GM18502 (cell line): ENCODE measurements at regions not wholly inside any gene's neighbourhood (a gene's known extent, or its start where the extent isn't known, plus 50 kb on each side); places are given as distances from the start of the nearest gene placed in this dataset.
"Not testable (repeated sequence)": the region's sequence is repeated elsewhere in the genome, so short reads cannot be mapped to it uniquely, and the experiment has no call there.

Experiments used
- ATAC-seq: cut with Tn5 transposase; IDR thresholded peaks from one replicate; pipeline ENCODE4 v1.9.1; 2021; ENCODE audit warnings: mild to moderate bottlenecking; ENCODE audit not compliant: unreplicated experiment, poor library complexity

- not testable (repeated sequence) for ATAC-seq
Observed at GRCh38 chr16:76138056-76138455, 139.1 kb upstream of the CNTNAP4 start.

- no peak for ATAC-seq
Observed at GRCh38 chr16:76157629-76158028, 119.6 kb upstream of the CNTNAP4 start.

DNA sequence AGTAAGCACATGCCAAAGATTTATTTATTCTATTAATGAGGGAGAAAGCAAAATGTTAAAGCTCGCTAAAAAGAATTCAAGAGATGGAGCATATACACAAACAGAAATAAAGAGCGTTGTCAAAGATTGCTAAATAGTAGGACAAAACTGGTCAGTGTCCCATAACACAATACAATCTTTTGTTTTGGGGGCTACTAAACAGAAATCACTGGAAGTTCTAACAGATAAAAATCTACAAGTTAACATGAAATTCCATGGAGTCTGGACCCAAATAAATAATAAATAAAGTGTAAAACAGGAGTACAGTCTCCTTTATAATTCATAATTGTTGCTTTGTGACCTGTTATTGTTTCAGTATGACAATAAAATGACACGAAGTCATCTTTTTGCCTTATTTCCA lies 115.2 kb upstream of the CNTNAP4 start:
- ATAC-seq = no peak

- ATAC-seq = peak; percentile 71
Observed at GRCh38 chr16:76164970-76165558, 112.1 kb upstream of the CNTNAP4 start.

DNA sequence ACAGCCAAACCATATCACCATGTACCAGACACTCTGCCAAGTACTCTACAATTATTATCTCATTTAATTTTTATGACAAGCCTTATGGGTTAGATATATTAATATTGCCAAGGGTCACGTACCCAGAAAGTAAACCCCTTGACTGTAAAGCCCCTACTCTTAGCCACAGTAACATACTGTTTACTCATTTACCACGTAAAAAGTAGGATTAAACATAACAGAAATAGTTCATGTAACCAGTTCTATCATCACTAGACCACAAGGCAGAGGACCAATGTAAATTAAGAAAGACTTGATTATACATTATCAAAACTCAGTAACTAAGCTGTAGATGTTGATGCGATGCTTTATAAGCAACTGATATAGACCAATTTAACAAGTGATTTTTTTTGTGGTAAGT lies 101.5 kb upstream of the CNTNAP4 start:
- peak; percentile 22 for ATAC-seq

DNA sequence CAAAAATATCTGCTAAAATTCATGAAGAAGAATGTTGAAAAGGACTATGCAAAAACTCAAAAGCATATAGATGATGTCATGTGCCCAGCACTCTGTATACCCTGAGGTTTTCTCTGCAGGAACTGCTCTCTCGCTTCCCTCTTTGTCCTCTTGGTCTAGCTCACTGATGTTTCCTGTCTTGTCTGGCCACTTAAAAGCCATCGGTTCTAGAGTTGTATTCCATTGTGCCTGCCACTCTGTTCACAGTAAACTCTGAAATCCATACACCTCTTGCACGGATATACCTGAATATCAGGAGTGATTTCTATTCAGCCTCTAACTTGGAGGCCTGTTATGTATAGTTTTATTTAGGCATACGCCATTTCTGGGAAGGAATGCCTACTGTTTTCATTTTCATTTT lies 101.0 kb upstream of the CNTNAP4 start:
- peak; percentile 87 for ATAC-seq

DNA sequence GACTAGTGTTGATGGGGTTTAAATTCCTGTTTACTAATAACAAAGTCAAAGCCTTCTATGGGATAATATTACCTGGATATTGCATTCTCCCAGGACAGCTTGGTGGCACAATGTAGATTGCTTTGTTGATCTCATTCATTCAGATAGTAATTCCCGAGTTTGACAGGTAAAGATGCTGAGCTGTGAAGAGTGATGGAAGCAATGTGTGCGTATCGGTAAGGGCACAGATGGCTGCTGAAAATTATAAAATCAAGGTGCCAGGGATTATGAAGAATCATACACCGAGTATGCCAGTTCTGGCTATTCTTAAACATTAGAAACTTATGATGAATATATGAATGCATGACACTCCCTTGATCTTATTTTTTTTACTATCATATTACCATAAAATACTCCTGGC lies 100.6 kb upstream of the CNTNAP4 start:
- no peak for ATAC-seq

DNA sequence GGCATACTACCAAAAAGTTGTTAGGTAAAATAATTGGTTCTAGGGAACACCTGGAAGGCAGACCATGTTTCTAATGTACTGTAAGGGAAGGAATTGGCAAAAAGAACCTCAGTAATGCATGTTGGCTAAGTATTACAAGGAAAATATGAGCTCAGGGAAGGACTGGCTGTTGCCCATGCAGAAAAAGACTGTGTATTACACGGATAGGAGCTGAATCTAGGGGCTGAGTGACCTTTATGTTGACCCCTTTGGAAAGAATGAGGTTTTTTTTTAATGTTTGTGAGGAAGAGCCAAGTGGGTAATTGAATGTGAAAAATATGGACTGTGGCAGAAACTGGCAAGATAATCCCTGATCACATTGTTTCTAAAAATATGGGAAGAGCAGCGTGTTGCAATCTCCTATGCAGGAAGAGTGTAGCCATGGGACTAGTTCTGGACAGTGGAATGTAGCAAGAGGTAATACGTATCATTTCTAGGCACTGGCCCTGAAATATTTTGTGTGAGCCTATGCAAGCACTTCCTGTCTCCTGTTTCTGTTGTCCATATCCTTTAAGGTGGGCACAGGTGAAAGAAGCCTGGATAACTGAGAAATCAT lies 95.1 kb upstream of the CNTNAP4 start:
- no peak for ATAC-seq

- ATAC-seq = no peak
Observed at GRCh38 chr16:76183647-76184046, 93.6 kb upstream of the CNTNAP4 start.

DNA sequence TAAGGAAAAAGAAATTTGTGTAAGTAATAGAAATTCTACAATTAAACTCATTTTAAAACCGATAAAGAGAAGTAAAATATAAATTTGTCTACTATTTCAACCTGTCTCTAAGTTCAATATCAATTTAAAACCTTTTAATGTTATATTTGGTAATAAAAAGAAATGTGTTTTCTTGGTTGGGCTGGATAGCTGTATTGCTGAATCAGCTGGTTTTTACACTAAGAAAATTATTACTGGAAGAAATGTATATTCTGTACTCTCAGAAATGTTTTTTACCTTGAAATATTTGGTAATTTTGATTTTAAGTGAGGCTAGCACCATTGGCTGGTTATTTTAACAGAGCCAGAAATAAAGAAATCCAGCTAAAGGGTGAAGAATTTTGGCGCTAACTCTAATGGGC lies 87.1 kb upstream of the CNTNAP4 start:
- no peak for ATAC-seq

DNA sequence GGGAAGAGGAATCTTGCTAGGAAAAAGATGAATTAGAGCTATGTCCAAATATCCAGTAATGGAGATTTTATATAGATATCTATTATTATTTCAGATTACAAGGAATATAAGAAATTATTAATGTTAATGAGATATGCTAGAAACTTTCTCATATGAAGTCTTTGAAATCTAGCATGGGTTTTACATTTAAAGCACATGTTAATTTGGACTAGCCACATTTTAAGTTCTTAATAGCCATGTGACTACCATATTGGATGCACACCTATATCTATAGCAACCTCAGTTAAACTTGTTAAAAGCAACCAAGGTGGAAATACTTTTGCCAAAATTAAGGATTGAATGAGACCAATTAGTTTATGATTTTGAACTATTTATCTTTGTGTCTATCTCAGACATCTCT lies 86.7 kb upstream of the CNTNAP4 start:
- ATAC-seq = no peak

DNA sequence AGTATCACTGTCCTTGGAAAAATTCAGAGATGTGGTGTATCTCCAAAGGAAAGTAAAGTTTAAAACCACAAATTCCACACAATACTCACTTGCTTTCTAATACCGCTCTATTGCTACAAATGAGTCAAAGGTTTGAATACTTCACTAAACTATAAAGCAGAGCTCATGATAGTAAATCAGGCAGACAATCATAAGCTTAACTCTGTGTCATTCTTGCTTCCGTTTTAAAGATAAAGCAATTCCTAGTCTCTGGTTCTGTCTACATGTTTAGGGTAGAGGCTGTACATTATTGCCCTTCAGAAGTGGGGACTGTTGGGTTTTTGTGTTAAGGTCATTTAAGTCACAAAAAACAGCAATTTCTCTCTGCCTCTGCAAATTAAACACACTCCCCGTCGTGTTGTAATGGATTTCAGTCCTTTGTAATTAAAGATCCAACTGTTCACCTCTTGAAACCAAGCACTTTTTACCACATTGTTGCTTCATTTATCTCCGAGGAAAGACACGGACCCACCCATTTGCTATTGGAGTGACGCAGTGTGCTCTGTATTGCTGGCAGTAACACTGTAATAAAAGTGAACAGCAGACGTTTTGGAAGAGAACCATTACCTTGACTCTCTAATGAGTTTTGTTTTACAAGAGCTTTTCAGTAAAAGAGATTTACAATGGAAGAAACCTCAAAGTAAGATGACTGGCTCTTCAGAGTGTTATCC lies 83.1 kb upstream of the CNTNAP4 start:
- no peak for ATAC-seq

- no peak for ATAC-seq
Observed at GRCh38 chr16:76194616-76195015, 82.6 kb upstream of the CNTNAP4 start.

DNA sequence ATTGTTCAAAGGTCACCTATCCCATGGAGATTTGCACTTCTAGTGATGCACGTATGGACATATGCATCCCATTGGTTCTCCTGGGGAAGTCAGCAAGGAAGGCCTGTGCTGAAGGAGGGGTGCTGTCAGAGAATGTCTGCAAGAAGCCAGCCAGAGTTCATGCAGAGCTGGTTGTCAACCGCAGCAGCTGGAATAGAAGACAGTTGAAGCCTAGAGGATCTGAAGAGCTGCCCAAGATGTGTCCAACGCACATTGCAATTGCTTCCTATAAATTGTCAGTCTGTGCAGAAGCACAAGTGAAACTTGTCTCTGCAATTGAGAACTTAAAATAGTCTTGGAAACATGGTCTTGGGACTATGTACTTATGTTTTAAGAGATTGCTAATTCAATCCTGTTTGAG lies 82.1 kb upstream of the CNTNAP4 start:
- ATAC-seq = no peak

DNA sequence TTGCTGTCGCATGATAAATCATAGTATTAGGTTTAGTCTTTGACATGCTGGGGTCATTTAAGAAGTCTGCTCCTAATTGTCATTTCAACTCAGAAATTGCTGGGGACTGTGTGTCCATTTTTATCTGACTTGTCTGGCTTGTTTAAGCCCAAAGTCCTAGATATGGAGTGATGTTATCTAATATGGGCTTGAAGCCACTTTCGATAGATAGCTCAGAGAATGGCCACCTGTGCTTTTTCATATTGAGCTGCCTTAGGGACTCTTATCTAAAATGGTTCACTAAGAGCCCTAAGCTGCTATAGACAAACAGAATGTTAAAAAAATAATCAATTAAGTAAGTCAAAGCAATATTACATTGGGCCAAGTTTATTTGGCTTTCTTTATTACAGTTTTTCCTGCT lies 81.6 kb upstream of the CNTNAP4 start:
- no peak for ATAC-seq

GRCh38 chr16:76197900-76198299 lies 79.3 kb upstream of the CNTNAP4 start:
- no peak for ATAC-seq

- no peak for ATAC-seq
Observed at GRCh38 chr16:76199681-76200220, 77.5 kb upstream of the CNTNAP4 start.

GRCh38 chr16:76201385-76201784 lies 75.8 kb upstream of the CNTNAP4 start:
- ATAC-seq = no peak

- no peak for ATAC-seq
Observed at GRCh38 chr16:76204249-76204648, 73.0 kb upstream of the CNTNAP4 start.

DNA sequence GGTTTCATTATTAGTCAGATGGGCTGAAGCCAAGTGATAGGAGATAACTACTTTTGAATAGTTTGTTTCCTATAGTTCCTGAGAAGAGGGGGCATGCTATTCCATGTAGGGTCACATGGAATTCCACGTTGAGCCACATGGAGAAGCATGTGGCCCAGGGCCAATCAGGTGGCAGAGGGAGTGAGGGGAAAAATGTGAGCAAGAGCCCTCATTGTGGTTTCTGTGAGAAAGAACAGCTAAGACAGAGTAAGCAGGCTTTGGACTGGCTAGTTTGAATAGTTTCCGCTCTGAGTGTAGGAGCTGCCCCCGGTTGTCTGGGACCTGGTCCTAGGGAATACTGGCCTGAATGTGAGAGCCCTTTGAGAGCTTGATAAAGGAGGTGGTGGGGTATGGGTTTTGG lies 69.9 kb upstream of the CNTNAP4 start:
- ATAC-seq = no peak

DNA sequence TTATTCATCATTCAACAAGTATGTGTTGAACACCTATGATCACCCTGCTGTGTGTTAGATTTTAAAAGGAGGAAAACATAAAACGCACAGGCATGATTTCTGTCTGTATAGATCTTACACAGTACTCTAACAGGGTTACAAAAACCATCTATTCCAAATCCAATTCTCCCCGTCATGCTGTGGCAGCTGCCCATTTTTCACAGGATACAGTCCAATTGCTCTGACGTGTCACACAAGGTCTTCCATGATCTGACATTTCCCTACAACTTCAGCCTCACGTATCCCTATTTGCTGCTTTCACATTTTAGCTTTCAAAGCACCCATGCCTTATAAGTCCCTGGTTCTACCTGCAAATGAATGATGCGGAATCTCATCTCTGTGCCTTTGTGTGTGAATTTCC lies 67.0 kb upstream of the CNTNAP4 start:
- no peak for ATAC-seq

DNA sequence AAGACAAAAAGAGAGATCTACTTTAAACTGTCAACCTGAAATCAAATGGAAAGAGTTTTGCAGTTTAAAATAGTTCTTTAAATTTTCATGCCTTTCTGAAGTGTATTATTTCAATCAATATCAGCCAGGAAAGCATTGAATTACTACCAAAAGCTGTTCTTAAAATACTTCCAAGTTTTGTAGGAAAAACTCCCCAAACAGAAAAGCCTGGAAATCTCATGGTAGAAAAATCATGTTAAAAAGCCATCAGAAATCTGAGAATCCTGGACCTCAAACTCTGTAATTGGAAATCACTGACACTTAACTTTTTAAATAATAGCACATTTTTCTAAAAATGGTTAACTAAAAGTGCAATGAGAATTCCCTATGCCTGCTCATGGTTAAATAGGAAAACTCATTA lies 63.3 kb upstream of the CNTNAP4 start:
- no peak for ATAC-seq
